SK-N-DZ (cell line): ENCODE measurements at regions not wholly inside any gene's neighbourhood (a gene's known extent, or its start where the extent isn't known, plus 50 kb on each side); places are given as distances from the start of the nearest gene placed in this dataset.

Experiments
- DNase-seq: peaks from one replicate; pipeline ENCODE4 v3.0.0-alpha.2; 2015; ENCODE audit warnings: low spot score

DNA sequence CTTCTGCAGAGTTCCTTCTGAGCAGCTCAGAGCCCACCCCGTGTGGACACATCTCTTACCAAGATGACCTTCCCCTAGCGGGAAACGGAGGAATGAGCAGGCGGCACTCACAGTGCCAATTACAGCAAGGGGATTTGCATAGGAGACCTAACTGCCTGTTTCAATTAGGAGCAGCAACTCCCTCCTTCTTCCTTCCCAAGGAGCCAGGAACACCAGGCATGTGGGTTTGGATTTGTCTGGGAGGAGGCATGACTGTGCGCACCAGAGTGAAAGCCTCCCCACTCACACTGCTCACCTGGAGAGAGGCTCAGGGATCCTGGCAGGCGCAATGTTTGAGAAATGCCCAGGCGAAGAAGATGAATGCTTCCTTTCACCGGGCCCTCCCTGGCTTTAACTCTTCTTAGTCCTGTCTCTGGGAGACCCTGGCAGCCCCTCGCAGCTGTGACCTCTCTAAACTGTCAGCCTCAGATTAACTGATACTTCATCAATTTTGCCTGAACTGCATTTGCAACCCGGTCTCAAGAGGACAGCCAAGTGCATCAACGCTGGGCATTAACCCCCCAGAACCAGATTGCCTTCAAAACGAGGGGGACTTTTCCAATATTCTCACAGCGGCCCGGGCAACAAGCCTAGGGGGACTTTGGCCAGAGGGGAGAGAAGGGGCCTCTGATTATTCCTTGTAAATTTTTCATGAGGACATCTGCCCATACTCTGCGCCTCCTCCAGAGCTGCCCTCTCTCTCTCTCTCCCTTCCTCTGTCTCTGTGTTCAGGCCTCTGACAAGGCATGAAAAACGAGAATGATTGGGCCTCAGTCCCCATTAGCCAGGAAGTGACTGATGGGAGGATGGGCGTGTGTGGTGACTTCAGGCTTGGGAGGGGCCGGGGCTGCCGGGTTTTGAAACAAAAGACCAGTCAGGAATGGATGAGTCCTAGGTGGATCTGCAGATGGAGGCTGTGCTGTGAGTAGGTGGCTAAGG, 93.8 kb downstream of the CMPK2 start:
- peak; percentile 98 for DNase-seq

DNA sequence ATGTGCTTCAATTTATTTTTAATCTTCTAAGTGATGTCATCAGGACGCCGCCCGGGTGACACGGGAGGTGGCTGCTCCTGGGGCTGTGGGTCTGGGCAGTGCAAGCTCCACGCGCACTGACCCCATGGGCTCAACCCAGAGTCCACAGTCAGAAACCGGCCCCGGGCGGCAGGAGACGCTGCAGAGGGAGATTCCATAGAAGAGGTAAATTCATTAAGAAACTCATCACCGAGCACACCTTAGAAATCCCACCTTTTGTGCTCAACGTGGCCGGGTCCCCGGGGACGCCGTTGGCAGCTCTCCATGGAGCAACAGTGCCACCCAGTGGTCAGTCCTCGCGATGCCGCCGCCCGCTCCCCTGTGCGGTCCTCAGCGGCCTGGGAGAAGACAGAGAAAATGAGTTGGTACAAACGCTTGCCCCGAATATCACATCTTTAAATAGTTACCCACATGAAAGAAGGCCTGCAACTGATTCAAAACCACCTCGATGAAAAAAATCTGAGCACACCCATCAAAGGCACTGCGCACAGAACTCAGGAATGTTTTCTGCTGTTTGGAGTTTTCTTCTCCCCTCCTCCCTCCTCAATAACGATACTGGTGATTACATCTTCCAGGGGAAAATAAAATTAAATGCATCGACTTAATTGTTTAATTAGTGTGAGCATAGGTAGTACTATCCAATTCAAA, 92.6 kb downstream of the CMPK2 start:
- peak; percentile 88 for DNase-seq

DNA sequence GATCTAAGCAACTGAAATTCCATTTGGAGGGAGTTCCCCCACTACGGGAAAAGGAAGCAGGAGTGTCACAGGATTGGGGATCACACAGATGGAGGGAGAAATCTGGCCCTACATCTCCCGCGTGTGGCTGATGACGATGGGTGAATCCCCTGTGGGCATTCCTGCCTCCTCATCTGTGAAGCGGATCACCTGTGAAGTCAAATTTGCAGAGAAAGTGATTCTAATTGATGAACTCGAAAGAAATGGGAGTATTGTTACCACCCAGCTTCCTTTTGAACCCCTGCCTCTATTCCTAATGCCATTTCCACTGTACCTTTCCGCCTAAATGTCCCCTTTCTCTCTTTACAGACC, 92.0 kb downstream of the CMPK2 start:
- no peak for DNase-seq

DNA sequence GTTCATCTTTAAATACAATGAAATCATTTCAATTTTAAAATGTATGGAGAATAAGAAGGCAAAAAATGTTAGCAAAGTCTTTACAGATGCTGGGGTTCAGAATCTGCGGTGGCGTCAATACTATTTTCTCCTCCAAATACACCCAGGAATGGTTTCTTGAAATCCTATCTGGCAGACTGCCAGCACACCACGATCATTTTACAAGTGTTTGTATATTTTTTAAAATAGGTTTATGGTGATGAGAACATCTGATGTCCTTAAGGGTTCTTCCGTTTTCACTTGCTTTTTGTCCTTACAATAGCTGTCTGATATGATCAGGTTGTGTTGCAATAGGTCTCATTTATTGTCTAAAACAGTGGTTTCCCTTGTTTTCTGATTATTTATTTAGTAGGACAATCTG, 89.6 kb downstream of the CMPK2 start:
- DNase-seq, result no peak

DNA sequence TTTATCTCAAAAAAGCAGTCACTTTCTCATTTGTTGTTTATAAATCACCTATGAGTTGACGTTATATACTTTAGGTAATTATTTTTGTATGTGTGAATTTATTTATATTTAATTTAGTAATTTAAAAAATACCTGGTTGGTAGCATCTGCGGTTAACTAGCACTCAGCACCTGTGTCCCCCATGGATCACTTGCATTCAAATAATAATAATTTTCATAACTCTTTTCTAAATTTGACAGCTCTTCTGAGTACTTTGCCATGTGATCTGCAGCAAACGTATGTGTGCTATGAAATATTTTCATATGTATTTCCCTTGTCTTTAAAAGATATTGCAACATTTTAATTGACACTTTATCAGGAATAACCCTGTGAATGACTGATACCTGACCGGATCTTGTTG, 88.1 kb downstream of the CMPK2 start:
- DNase-seq, result no peak

DNA sequence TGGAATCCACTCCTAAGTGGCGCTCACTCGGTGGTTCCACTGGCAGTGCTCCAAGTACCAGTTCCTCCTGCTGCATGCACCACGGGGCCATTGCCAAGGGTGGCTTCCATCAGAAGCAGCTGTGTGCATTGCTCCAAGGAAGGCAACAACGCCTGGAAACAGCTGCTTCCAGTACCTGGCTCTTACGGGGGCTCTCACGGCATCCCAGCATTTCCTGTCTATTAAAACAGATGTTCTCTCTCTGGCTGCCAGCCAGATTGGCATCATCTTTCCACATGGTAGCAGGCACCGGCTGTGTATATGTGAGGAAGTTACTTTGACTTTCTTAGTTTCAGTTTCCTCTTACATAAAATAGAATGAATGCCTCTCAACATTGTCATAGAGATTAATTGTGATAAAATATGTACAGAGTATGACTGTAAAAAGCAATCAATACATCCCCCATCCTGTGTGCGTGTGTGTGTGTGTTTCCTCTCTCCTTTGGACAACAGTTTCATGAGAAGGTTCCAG, 84.9 kb downstream of the CMPK2 start:
- DNase-seq, result no peak

DNA sequence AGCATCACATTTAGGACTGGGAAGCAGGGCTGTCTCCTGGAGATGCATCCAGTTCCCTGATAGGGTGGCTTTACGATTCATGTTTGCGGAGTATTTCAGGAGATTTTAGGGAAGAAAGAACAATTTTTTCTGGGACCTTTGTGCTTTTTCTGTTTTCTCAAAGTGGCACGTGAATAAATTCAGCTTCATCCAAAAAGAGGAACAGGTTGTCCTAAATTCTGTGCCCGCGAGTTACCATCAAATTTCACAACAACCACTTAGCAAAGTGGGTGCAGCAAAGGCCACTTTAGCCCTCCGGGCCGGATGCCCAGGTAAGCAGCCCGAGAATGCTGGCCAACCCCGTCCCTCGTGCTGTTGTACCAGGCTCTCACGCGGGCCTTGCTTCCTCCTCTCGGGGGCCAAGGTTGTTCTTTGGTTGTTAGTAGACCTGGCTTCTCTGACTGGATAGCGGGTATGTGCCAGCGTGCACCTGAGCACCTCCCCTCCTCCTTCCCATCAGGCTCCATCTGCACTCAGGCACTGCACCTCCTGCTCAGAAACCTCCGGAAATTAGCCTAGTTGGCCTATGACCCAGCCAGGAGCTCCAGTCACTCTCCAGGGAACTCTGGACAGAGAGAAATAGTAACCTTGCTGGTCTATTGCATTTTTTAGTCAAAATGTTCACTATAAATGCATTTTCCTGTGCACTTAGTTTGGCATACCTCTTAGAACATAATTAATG, 83.0 kb downstream of the CMPK2 start:
- DNase-seq, result no peak

DNA sequence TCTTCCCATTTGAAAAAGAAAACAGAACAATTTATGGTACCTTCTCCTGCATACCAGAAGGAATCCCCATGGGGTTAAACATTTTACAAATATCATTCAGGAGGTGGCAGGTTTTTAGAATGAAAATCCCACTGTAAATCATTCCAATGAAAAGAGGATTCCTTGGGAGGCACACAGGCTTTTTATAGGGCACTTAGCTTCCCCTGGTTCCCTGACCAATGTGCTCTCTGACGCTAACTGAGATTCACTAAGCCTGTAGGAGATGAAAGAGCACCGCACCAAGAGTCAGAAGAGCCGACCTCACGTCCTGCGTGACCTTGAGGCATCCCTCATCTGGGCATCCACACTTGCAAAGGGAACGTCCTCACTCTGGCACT, 82.5 kb downstream of the CMPK2 start:
- DNase-seq, result no peak

DNA sequence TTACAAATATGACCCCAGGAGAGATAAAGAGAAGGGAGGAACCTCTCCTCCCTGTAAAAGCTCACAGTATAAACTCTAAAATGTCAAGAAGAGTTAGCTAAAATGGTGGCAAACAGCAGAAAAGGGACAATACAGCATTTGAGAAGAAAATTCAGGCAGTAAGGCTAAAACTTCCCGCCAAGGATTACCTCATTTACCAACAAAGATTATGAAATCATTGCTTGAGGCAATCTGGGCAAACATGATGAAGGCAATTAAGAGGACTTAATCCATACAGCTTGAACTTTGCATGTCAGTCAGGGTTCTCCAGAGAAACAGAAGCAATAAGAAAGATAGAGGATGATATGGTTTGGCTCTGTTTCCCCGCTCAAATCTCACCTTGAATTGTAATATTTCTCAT, 81.4 kb downstream of the CMPK2 start:
- no peak for DNase-seq

DNA sequence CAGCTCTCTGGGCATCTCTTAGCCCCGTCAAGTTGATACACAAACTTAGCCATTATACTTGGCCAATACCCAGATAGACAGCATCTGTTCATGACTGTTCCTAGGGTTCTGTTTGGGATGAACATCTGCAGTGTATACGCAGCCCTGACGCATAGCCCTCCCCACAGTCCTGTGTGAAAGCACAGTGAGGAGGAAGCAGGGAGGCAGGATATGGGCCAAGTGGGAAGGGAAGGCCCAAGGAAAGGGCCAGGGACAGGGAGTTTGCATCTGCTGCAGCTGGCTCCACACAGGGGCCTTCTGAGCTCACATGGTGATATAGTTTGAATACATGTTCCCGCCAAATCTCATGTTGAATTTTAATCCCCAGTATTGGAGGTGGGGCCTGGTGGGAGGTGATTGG, 80.2 kb downstream of the CMPK2 start:
- DNase-seq, result no peak

DNA sequence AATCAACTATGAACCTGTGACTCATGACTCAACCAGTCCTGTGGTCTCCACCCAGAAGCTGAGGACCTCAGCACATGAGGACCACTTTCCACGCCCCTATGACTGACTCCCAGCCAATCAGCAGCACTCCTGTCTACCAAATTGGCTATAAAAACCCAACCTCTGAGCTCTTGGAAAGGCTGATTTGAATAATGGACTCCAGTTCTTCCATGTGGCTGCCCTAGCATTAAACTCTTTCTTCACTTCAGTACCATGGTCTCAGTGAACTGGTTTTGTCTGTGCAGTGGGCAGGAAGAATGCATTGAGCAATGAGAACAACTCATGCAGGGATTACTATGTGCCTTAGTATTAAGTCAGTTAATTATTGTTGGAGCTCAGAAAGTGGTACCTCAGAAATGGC, 78.3 kb downstream of the CMPK2 start:
- DNase-seq, result no peak

DNA sequence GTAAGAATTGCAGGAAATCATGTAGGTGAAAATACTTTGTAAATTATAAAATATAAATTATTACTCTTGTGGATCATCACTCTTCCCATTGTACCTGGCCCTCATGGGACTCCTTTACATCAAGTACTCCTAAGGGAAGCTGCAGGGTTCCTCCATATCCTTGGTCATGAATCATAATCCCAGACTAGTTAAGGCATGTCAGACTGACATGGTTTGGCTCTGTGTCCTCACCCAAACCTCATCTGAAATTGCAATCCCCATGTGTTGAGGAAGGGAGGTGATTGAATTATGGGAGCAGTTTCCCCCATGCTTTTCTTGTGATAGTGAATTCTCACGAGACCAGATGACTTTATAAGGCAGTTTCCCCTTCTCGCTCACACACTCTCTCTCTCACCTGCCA, 77.1 kb downstream of the CMPK2 start:
- DNase-seq, result no peak

DNA sequence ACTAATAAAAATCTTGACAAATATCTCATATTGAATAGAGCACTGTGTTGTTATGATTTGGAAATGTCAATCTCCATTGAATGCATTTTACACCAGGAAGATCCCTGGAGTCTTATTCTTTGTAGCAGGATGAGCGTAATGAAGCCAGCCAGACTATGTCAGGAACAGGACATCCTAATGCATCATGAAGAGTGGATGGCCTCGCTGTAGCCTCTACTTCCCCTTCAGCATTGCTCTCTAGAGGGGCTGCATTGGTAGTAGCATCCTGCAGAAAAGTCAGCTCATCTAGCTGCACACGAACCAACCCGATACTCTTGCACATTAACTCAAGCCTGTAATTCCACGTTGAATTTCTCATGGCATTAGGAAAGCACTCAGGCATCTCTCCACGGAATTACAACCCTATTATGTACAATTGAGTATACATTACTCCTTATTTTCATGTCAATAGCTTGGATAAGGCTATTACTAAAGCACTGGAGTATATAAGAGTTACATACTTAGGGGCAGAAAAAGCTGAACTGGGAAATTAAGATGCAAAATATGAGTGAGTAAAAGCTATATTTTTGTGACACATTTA, 76.1 kb downstream of the CMPK2 start:
- DNase-seq, result no peak

DNA sequence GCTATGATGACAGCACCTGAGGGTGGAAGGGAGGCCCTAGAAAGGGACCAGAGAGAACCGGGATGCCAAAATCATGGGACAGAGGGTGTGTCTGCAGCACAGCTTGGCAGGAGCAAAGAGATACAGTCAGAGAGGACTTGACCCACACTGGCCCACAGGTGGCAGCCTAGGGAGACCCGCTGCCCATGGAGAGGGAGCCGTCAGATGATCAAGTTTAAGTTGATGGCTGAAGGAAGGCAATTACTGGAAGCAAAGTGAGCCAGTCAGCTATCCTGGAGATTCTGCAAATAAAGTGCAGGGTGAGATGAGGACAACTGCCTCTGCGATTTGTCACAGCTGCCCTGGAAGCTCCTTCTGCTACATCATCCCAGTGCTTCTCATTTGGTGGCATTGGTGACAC, 74.0 kb downstream of the CMPK2 start:
- peak; percentile 73 for DNase-seq

DNA sequence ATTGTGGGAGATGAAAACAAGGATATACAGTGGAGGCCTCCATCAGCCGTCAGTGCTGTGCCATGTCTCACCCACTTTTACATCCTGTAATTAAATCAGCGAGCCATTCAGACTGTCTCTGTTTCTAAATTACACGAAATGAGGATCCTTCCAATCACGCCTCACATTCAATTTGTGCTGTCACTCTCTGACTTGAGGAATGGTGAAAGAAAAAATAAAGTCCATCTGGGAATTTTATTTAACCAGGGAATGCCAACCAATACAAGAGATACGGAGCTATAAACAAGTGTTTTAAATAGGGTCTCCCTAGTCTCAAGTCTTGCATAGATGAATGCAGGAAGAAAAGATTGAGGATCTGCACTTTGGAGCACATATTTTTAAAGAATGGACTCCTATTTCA, 72.8 kb downstream of the CMPK2 start:
- peak; percentile 79 for DNase-seq

DNA sequence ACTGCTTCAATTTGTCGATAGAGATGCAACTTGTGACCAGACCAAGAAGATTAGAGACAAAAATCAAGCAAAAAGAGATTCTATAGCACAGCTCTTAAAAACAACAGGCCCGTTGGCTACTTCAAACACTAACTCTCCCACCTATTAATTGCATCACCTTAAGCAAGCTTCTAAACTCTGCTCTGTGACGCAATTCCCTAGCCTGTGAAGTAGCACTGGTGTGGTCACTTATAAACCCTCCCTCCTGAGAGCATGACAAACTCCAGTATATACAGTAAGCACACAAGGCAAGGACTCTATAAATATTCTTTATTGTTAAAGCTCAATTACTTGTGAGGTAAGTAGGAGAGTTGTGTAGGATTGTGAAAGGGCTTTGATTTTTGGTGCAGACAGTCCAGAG, 72.3 kb downstream of the CMPK2 start:
- no peak for DNase-seq

DNA sequence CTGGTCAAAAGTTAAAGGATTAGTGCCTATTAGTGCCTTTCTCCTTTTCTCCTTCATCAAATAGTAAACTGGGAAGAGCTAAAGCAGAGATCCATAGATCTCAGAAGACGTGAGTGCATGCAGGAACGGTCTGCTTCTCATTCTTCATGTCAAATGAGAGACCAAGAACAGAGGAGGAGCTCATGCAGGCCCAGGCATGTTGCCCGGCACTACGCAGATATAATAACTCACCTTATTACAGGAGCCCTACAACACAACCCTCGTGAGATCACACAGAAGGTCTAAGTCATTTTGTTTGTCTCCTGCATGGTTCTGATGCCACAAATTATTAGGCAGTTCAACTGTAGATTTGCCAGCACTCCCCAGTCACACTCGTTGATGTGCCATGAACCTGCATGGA, 71.8 kb downstream of the CMPK2 start:
- DNase-seq, result peak; percentile 36

DNA sequence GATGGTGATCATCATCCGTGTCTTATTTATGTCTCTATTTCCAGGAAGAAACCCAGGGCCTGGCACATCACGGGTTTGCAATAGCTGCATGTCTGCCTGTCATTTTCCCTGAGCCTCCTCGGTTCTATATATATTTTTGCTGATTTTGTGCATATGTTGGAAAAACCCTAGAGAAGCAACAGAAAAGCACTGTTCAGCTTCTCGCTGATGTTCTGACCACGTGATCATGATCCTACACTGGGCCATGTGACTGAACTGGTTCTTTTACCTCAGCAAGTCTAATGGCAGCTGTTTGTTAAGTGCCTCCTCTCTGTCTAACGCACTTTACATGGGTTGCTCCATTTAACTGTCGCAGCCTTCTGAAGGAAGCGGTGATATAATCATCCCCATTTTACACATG, 71.3 kb downstream of the CMPK2 start:
- no peak for DNase-seq
